DMS53 treated with DMSO at 0.1 percent for 48 hours (cell line): ENCODE measurements at regions not wholly inside any gene's neighbourhood (a gene's known extent, or its start where the extent isn't known, plus 50 kb on each side); places are given as distances from the start of the nearest gene placed in this dataset.

ENCODE experiments used
- DNase-seq: peaks from one replicate; lab custom pipeline; 2025; ENCODE audit not compliant: unreplicated experiment; lab: John Stamatoyannopoulos, UW

DNA sequence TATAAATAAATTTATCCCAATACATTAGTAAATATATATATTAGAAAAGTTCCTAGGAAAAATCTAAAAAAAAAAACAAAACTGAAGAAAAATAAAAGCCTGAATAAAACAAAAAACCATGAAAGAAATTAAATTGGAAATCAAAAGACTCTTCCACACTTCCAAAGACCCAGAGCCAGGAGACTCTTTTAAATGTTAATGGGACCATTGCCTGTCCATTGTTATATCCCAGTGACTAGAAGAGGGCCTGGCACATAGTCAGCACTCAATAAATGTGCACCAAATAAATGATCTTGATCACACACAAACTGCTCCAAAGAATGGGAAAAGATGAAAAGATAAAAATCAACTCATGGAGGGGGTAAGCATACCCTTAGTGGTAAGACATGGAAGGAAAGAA lies 51.3 kb upstream of the CLDN18 start:
- DNase-seq = no peak
